ENCODE measurements at regions not wholly inside any gene's neighbourhood (a gene's known extent, or its start where the extent isn't known, plus 50 kb on each side); places are given as distances from the start of the nearest gene placed in this dataset.

DNA sequence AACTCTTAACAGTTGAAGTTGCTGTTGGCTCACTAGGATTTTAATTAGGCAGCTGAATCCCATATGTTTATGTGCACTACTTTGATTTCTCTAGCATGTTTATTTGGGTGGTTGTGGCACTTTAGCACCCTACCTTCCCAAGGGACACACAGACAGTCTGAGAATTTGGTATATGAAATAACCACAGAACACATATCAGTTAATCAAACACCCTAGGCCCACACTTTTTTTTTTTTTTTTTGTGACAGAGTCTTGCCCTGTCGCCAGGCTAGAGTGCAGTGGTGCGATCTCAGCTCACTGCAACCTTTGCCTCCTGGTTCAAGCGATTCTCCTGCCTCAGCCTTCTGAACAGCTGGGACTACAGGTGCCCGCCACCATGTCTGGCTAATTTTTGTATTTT lies 130.5 kb downstream of the DCK start:
- intact Hi-C loops (cut with DNase I; ENCODE audit: low total_unique reads): no loop called here
- TF ChIP-seq EP300 (IDR thresholded peaks at IDR 0.05; ENCODE audit: low read depth) (no peak), CTCF (IDR thresholded peaks at IDR 0.05) (no peak), POLR2AphosphoS5 (IDR thresholded peaks at IDR 0.05) (no peak), POLR2A (IDR thresholded peaks at IDR 0.05) (no peak)
- H3K4me3 ChIP-seq: no peak overlapping the region
- no peak for DNase-seq
- H3K27ac ChIP-seq: no peak overlapping the region
- WGBS, 2 donors (ENCODE audit: low coverage in 1 of 2): 93% methylated on average over 4 of the region's 4 CpGs; no CpG with 5 or more reads in 1 of the 2 donors
- no peaks in the 10 kb centered on the region for H3K4me1 ChIP-seq
- H3K9me3 ChIP-seq: no peaks in the 10 kb centered on the region
- no peaks in the 10 kb centered on the region for H3K36me3 ChIP-seq
- no peaks in the 10 kb centered on the region for H3K27me3 ChIP-seq
- in situ Hi-C loops (cut with MboI; ENCODE audit: low pct_ligation_motif_present in 1 of 4, low pct_unique_long_range_greater_than_20kb in 1 of 4, low sequenced_read_pairs in 3 of 4): no loop called here

GRCh38 chr4:71125137-71125536 lies 131.7 kb downstream of the DCK start:
- DNase-seq: no peak
- no peak for TF ChIP-seq POLR2A (IDR thresholded peaks at IDR 0.05)
- no peak for TF ChIP-seq CTCF (IDR thresholded peaks at IDR 0.05)
- no peak for TF ChIP-seq POLR2AphosphoS5 (IDR thresholded peaks at IDR 0.05)
- TF ChIP-seq EP300 (IDR thresholded peaks at IDR 0.05; ENCODE audit: low read depth): no peak
- H3K27ac ChIP-seq: no peak overlapping the region
- H3K27me3 ChIP-seq: no peaks in the 10 kb centered on the region
- H3K4me1 ChIP-seq: no peaks in the 10 kb centered on the region
- in situ Hi-C loops (cut with MboI; ENCODE audit: low pct_ligation_motif_present in 1 of 4, low pct_unique_long_range_greater_than_20kb in 1 of 4, low sequenced_read_pairs in 3 of 4) (no loop called here), intact Hi-C loops (cut with DNase I; ENCODE audit: low total_unique reads) (no loop called here)
- no peaks in the 10 kb centered on the region for H3K36me3 ChIP-seq
- H3K9me3 ChIP-seq: no peaks in the 10 kb centered on the region
- H3K4me3 ChIP-seq: no peak overlapping the region
- WGBS, 2 donors (ENCODE audit: low coverage in 1 of 2): 78 to 89% methylated on average over 4 of the region's 4 CpGs

DNA sequence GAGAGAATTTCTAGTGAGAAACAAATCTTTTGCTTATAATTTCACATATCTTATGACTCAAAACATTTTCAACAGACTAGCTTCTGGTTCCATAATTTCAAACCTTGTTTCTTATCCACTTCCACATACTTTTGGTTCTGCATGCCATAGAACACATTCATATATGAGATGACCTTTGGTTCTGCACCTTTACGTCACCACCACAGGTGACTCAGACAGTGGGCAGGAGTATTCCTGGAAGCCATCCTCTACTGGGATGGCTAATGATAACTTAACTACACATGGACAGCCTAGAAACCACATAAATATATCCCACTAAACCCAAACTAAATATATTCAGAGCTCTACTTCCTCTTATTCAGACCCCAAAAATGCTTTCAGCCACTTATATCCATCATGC lies 133.3 kb downstream of the DCK start:
- Histone ChIP-seq H3K36me3 (no peaks in the 10 kb centered on the region), H3K4me1 (no peaks in the 10 kb centered on the region), H3K9me3 (no peaks in the 10 kb centered on the region), H3K27me3 (no peaks in the 10 kb centered on the region), H3K27ac (no peak overlapping the region), H3K4me3 (no peak overlapping the region)
- peak; percentile 27 for DNase-seq
- WGBS, 2 donors (ENCODE audit: low coverage in 1 of 2): 29 to 46% methylated on average over 1 of the region's 1 CpG
- intact Hi-C loops (cut with DNase I; ENCODE audit: low total_unique reads) (no loop called here), in situ Hi-C loops (cut with MboI; ENCODE audit: low pct_ligation_motif_present in 1 of 4, low pct_unique_long_range_greater_than_20kb in 1 of 4, low sequenced_read_pairs in 3 of 4) (no loop called here)
- TF ChIP-seq EP300 (IDR thresholded peaks at IDR 0.05; ENCODE audit: low read depth) (no peak), POLR2AphosphoS5 (IDR thresholded peaks at IDR 0.05) (no peak), POLR2A (IDR thresholded peaks at IDR 0.05) (no peak), CTCF (IDR thresholded peaks at IDR 0.05) (no peak)

GRCh38 chr4:71130827-71131603 lies 137.6 kb downstream of the DCK start:
- intact Hi-C loops (cut with DNase I; ENCODE audit: low total_unique reads): no loop called here
- WGBS, 2 donors (ENCODE audit: low coverage in 1 of 2): 52 to 67% methylated on average over 8 to 9 of the region's 9 CpGs
- DNase-seq: no peak
- in situ Hi-C loops (cut with MboI; ENCODE audit: low pct_ligation_motif_present in 1 of 4, low pct_unique_long_range_greater_than_20kb in 1 of 4, low sequenced_read_pairs in 3 of 4): no loop called here
- no peaks in the 10 kb centered on the region for H3K9me3 ChIP-seq
- TF ChIP-seq EP300 (IDR thresholded peaks at IDR 0.05; ENCODE audit: low read depth): no peak
- H3K4me1 ChIP-seq: no peaks in the 10 kb centered on the region
- no peaks in the 10 kb centered on the region for H3K27me3 ChIP-seq
- no peaks in the 10 kb centered on the region for H3K36me3 ChIP-seq
- no peak overlapping the region for H3K4me3 ChIP-seq
- no peak overlapping the region for H3K27ac ChIP-seq

- DNase-seq: no peak
- TF ChIP-seq EP300 (IDR thresholded peaks at IDR 0.05; ENCODE audit: low read depth) (no peak), CTCF (IDR thresholded peaks at IDR 0.05) (no peak), POLR2A (IDR thresholded peaks at IDR 0.05) (no peak), POLR2AphosphoS5 (IDR thresholded peaks at IDR 0.05) (no peak)
- Histone ChIP-seq H3K27me3 (no peaks in the 10 kb centered on the region), H3K4me1 (no peaks in the 10 kb centered on the region), H3K27ac (no peak overlapping the region), H3K4me3 (no peak overlapping the region), H3K9me3 (no peaks in the 10 kb centered on the region), H3K36me3 (no peaks in the 10 kb centered on the region)
- in situ Hi-C loops (cut with MboI; ENCODE audit: low pct_ligation_motif_present in 1 of 4, low pct_unique_long_range_greater_than_20kb in 1 of 4, low sequenced_read_pairs in 3 of 4) (no loop called here), intact Hi-C loops (cut with DNase I; ENCODE audit: low total_unique reads) (no loop called here)
Measured at GRCh38 chr4:71132486-71132885, 139.0 kb downstream of the DCK start.
